H1 (cell line): ENCODE measurements at regions not wholly inside any gene's neighbourhood (a gene's known extent, or its start where the extent isn't known, plus 50 kb on each side); places are given as distances from the start of the nearest gene placed in this dataset.

Source experiments
- CTCF ChIA-PET: fragments of 300-600 bp; sonication (Branson Sonifier 250); formaldehyde crosslinking; loops from one replicate; lab custom pipeline; 2021; ENCODE audit not compliant: partially characterized antibody; lab: Charles Lee
- POLR2A ChIA-PET: fragments of 300-600 bp; sonication (Branson Sonifier 250); formaldehyde crosslinking; loops from one replicate; lab custom pipeline; 2021; ENCODE audit warnings: inconsistent platforms; ENCODE audit not compliant: partially characterized antibody; lab: Charles Lee
- DNase-seq, 2 experiments: peaks; one replicate each; pipeline versions ENCODE4 v3.0.0 to v3.0.0-alpha.2; 2010 to 2022; ENCODE audit warnings: low spot score in 2 of 2, low read depth in 1 of 2, mixed read lengths in 1 of 2
- FAIRE-seq: peaks from 2 replicates; lab custom pipeline; 2011; peaks lifted over from hg19 to GRCh38; lab: Jason Lieb, UNC
- H2AFZ ChIP-seq: 2 replicates; pipeline ENCODE4 v1.8.1; 2012; ENCODE audit warnings: low read length, inconsistent platforms
- H2AK5ac ChIP-seq: 2 replicates; pipeline ENCODE4 v1.6.1; 2013; ENCODE audit warnings: low read depth, low read length
- H2BK120ac ChIP-seq: replicated peaks from 2 replicates; pipeline ENCODE3; 2013; ENCODE audit warnings: low read depth, low read length, inconsistent platforms
- H2BK12ac ChIP-seq: 2 replicates; pipeline ENCODE4 v1.6.1; 2013; ENCODE audit warnings: low read depth, low read length
- H2BK15ac ChIP-seq: 2 replicates; pipeline ENCODE4 v1.6.1; 2013; ENCODE audit warnings: low read length
- H2BK20ac ChIP-seq: 2 replicates; pipeline ENCODE4 v1.6.1; 2013; ENCODE audit warnings: low read length
- H2BK5ac ChIP-seq: 2 replicates; pipeline ENCODE4 v1.6.1; 2013; ENCODE audit warnings: low read depth, low read length
- H3K14ac ChIP-seq: 2 replicates; pipeline ENCODE4 v1.6.1; 2013; ENCODE audit warnings: inconsistent platforms; ENCODE audit not compliant: insufficient read length
- H3K18ac ChIP-seq: 2 replicates; pipeline ENCODE4 v1.6.1; 2013; ENCODE audit warnings: low read length; ENCODE audit errors: extremely low read depth
- H3K23ac ChIP-seq: 2 replicates; pipeline ENCODE4 v1.6.1; 2013; ENCODE audit warnings: inconsistent platforms; ENCODE audit not compliant: insufficient read length
- H3K23me2 ChIP-seq: 2 replicates; pipeline ENCODE4 v1.6.1; 2013; ENCODE audit warnings: low read depth, low read length
- H3K27ac ChIP-seq: 2 replicates; pipeline ENCODE4 v1.6.1; 2011; ENCODE audit warnings: low read depth, low read length, inconsistent platforms
- H3K27me3 ChIP-seq, 4 experiments: replicated peaks in 1 of 4; 1 replicate in 1 of 4; 2 replicates in 3 of 4; pipeline versions ENCODE4 v1.6.1 to v1.8.1; 2011 to 2013; ENCODE audit warnings: low read length in 3 of 4, mild to moderate bottlenecking in 3 of 4, inconsistent platforms in 2 of 4, mixed read lengths in 2 of 4, moderate library complexity in 1 of 4; ENCODE audit not compliant: control insufficient read depth in 3 of 4, insufficient read depth in 3 of 4; ENCODE audit errors: extremely low read depth in 1 of 4
- H3K36me3 ChIP-seq, 4 experiments: 2 replicates each; pipeline versions ENCODE4 v1.6.1 to v1.8.1; 2011 to 2013; ENCODE audit warnings: mild to moderate bottlenecking in 4 of 4, low read length in 3 of 4, moderate library complexity in 2 of 4, control low read depth in 1 of 4, inconsistent platforms in 1 of 4; ENCODE audit not compliant: insufficient read depth in 4 of 4, control insufficient read depth in 2 of 4
- H3K4ac ChIP-seq: replicated peaks from 2 replicates; pipeline ENCODE3; 2013; ENCODE audit warnings: low read length, low read depth, mixed read lengths, inconsistent platforms; ENCODE audit not compliant: insufficient read length
- H3K4me1 ChIP-seq, 4 experiments: replicated peaks in 1 of 4; 1 replicate in 1 of 4; 2 replicates in 3 of 4; pipeline versions ENCODE4 v1.6.1 to v1.8.1; 2011 to 2013; ENCODE audit warnings: low read length in 3 of 4, inconsistent platforms in 2 of 4, mixed read lengths in 1 of 4; ENCODE audit not compliant: insufficient read depth in 4 of 4, control insufficient read depth in 3 of 4
- H3K4me2 ChIP-seq, 2 experiments: 2 replicates each; pipeline versions ENCODE4 v1.6.1 to v1.8.1; 2011 to 2013; ENCODE audit warnings: low read depth in 2 of 2, low read length in 2 of 2, control low read depth in 1 of 2, inconsistent platforms in 1 of 2, mild to moderate bottlenecking in 1 of 2; ENCODE audit not compliant: insufficient read depth in 1 of 2
- H3K4me3 ChIP-seq, 4 experiments: fragments of 200-600, 300-600 bp in 1 of 4; sonication (generic), shearing (Covaris generic), sonication (Bioruptor Twin) in 1 of 4; 2 replicates each; pipeline versions ENCODE4 v1.5.1 to v1.8.1; 2011 to 2016; ENCODE audit warnings: low read length in 4 of 4, low read depth in 3 of 4, control low read depth in 2 of 4, inconsistent platforms in 2 of 4, mild to moderate bottlenecking in 2 of 4, mixed read lengths in 1 of 4, moderate library complexity in 1 of 4; ENCODE audit not compliant: insufficient read depth in 2 of 4; ENCODE audit errors: extremely low read depth in 1 of 4
- H3K56ac ChIP-seq: replicated peaks from 2 replicates; pipeline ENCODE3; 2013; ENCODE audit warnings: low read depth, mild to moderate bottlenecking, mixed read lengths, low read length, inconsistent platforms; ENCODE audit not compliant: insufficient read length
- H3K79me1 ChIP-seq: 2 replicates; pipeline ENCODE4 v1.6.1; 2013; ENCODE audit warnings: low read depth, low read length, control low read depth
- H3K79me2 ChIP-seq, 2 experiments: 2 replicates each; pipeline versions ENCODE4 v1.6.1 to v1.8.1; 2012 to 2013; ENCODE audit warnings: low read length in 2 of 2, mild to moderate bottlenecking in 2 of 2, inconsistent platforms in 1 of 2; ENCODE audit not compliant: insufficient read depth in 2 of 2, control insufficient read depth in 1 of 2
- H3K9ac ChIP-seq, 4 experiments: replicated peaks in 1 of 4; 1 replicate in 1 of 4; 2 replicates in 3 of 4; pipeline versions ENCODE4 v1.6.1 to v1.8.1; 2011 to 2013; ENCODE audit warnings: low read depth in 3 of 4, low read length in 3 of 4, control low read depth in 2 of 4, mild to moderate bottlenecking in 2 of 4, moderate library complexity in 2 of 4, inconsistent platforms in 1 of 4; ENCODE audit errors: extremely low read depth in 1 of 4
- H3K9me3 ChIP-seq, 2 experiments: 2 replicates each; pipeline versions ENCODE4 v1.6.1 to v1.8.1; 2012 to 2013; ENCODE audit warnings: mild to moderate bottlenecking in 2 of 2, moderate library complexity in 2 of 2, control low read depth in 1 of 2, inconsistent platforms in 1 of 2, low read depth in 1 of 2, low read length in 1 of 2, mixed read lengths in 1 of 2; ENCODE audit not compliant: insufficient read depth in 2 of 2
- H4K20me1 ChIP-seq, 2 experiments: replicated peaks in 1 of 2; 2 replicates each; pipeline versions ENCODE3 to v1.8.1; 2011 to 2013; ENCODE audit warnings: inconsistent platforms in 2 of 2, low read length in 2 of 2, mild to moderate bottlenecking in 1 of 2; ENCODE audit not compliant: insufficient read depth in 2 of 2, control insufficient read depth in 1 of 2
- H4K5ac ChIP-seq: 2 replicates; pipeline ENCODE4 v1.6.1; 2013; ENCODE audit warnings: low read length, low read depth, mixed read lengths, inconsistent platforms; ENCODE audit not compliant: insufficient read length
- H4K8ac ChIP-seq: 2 replicates; pipeline ENCODE4 v1.8.0; 2013; ENCODE audit warnings: mild to moderate bottlenecking, moderate library complexity, low read length, inconsistent platforms; ENCODE audit not compliant: insufficient read depth; ENCODE audit errors: extremely low read depth
- H4K91ac ChIP-seq: replicated peaks from 2 replicates; pipeline ENCODE3; 2013; ENCODE audit warnings: low read length, mixed read lengths, inconsistent platforms; ENCODE audit not compliant: insufficient read length
- ATF2 ChIP-seq: IDR thresholded peaks from 2 replicates; pipeline ENCODE4 v1.6.1; 2012; ENCODE audit warnings: low read length, inconsistent platforms
- CBX5 ChIP-seq: fragments of 300-800, 300-1000 bp; sonication (generic); IDR thresholded peaks from 2 replicates; pipeline ENCODE4 v1.7.1; 2016; ENCODE audit warnings: antibody characterized with exemption, low read length, low read depth
- FOSL1 ChIP-seq: IDR thresholded peaks from 2 replicates; pipeline ENCODE4 v1.6.1; 2011; ENCODE audit warnings: mild to moderate bottlenecking, low read depth, low read length, moderate library complexity; ENCODE audit not compliant: insufficient read depth
- KDM1A ChIP-seq: fragments of 200-600, 300-600 bp; sonication (generic); IDR thresholded peaks from 2 replicates; pipeline ENCODE4 v1.7.1; 2016; ENCODE audit warnings: mild to moderate bottlenecking, low read length, borderline replicate concordance
- KDM5A ChIP-seq: fragments of 200-600 bp; IDR thresholded peaks from 2 replicates; pipeline ENCODE4 v1.7.1; 2012; ENCODE audit warnings: mild to moderate bottlenecking, low read length, inconsistent platforms, mixed read lengths
- SP4 ChIP-seq: IDR thresholded peaks from 2 replicates; pipeline ENCODE4 v1.6.1; 2012; ENCODE audit warnings: low read length, inconsistent platforms
- WGBS, 2 experiments: shearing (Covaris generic) in 1 of 2; methylation state at CpG; one replicate each; pipeline versions ENCODE4 v1.1.6 to v1.1.7; 2013 to 2015; ENCODE audit warnings: low lambda C conversion rate in 2 of 2, mixed read lengths in 2 of 2, inconsistent platforms in 1 of 2, low coverage in 1 of 2, missing lambda C conversion rate in 1 of 2; ENCODE audit not compliant: insufficient replicate concordance in 2 of 2, insufficient coverage in 1 of 2, insufficient read length in 1 of 2; ENCODE audit errors: extremely low coverage in 1 of 2, missing lambda C conversion rate in 1 of 2; 5-methylcytosine and 5-hydroxymethylcytosine counted together

GRCh38 chr11:26905368-26905767 lies 88.5 kb upstream of the FIBIN start:
- Histone ChIP-seq H3K23me2 (no peaks in the 10 kb centered on the region), H4K91ac (no peak overlapping the region), H3K56ac (no peak overlapping the region), H3K79me1 (no peaks in the 10 kb centered on the region), H3K14ac (no peak overlapping the region), H2BK12ac (no peak overlapping the region), H3K23ac (no peak overlapping the region), H3K27me3 (no peaks in the 10 kb centered on the region), H3K4me1 (peaks cover 0 to 6% (median 2%) of the 10 kb centered on the region in 4 experiments; a peak in 2 of 7 replicates), H3K9ac (no peak overlapping the region), H3K79me2 (no peaks in the 10 kb centered on the region), H2BK5ac (no peak overlapping the region), H3K4me3 (no peak overlapping the region), H3K4ac (no peak overlapping the region), H3K36me3 (no peaks in the 10 kb centered on the region), H2BK20ac (no peak overlapping the region), H3K27ac (no peak overlapping the region), H4K5ac (no peak overlapping the region), H3K18ac (no peak overlapping the region), H3K4me2 (0 out of 4 replicates have a peak overlapping the region, but pooled peaks of 1 of the 2 experiments have one; percentile 7), H4K8ac (no peak overlapping the region), H4K20me1 (no peaks in the 10 kb centered on the region), H3K9me3 (no peaks in the 10 kb centered on the region), H2AK5ac (no peak overlapping the region), H2BK15ac (no peak overlapping the region), H2AFZ (no peak overlapping the region), H2BK120ac (no peak overlapping the region)
- ChIA-PET CTCF (interaction anchor here (0.6 to 0.8 kb wide), 2 partner anchors 253 to 278 kb away, joined by 3 to 7 read pairs; no protein-coding TSS in a partner anchor), POLR2A (no interaction called here)
- FAIRE-seq (no peak), DNase-seq (no peak)
- WGBS, 2 experiments: 78% methylated on average over 3 of the region's 3 CpGs; no CpG with 5 or more reads in 1 of the 2 experiments
- TF ChIP-seq KDM5A: no peak
- no peak for TF ChIP-seq SP4
- no peak for TF ChIP-seq ATF2
- no peak for TF ChIP-seq CBX5
- no peak for TF ChIP-seq KDM1A
- TF ChIP-seq FOSL1: no peak
